HG02642 (cell line): ENCODE measurements at regions not wholly inside any gene's neighbourhood (a gene's known extent, or its start where the extent isn't known, plus 50 kb on each side); places are given as distances from the start of the nearest gene placed in this dataset.

ENCODE experiments used
- ATAC-seq: cut with Tn5 transposase; IDR thresholded peaks from one replicate; pipeline ENCODE4 v1.9.1; 2021; ENCODE audit warnings: mild to moderate bottlenecking; ENCODE audit not compliant: unreplicated experiment, poor library complexity

DNA sequence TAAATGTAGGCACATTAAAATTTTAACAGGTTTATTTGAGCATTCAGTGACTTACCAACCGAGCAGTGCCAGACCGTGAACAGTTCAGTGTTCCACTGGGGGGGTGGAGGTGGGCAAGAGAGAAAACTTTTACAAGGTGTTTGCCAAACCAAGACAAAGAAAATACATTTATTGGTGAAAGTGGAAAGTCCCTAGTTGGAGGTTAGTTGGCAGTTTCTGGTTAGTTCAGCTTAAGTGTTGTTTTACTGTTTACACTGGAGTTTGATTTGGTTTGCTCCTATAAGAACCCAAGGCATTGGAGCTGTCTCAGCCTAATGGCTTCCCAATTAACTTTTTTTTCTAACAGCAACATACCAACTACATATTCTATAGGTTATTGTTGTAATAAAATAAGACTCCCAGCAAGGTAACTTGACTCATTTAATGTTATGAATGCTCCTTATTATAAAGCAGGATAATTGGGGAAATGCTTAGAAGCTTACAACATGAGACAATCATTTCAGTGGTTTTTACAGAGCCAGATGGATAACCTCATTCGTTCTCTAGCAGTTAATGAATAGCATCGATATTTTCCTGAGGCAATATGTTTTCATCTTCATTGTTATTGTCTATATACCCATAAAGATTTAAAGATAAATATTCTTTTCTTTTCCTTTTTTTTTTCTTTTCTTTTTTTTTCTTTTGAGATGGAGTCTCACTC, 115.8 kb downstream of the ETNK1 start:
- no peak for ATAC-seq

- no peak for ATAC-seq
Observed at GRCh38 chr12:22743700-22744099, 118.7 kb downstream of the ETNK1 start.

GRCh38 chr12:22744197-22744596, 119.2 kb downstream of the ETNK1 start:
- no peak for ATAC-seq

- ATAC-seq = no peak
Observed at GRCh38 chr12:22746720-22747119, 121.7 kb downstream of the ETNK1 start.

GRCh38 chr12:22755629-22756028, 130.7 kb downstream of the ETNK1 start:
- no peak for ATAC-seq

- no peak for ATAC-seq
Observed at GRCh38 chr12:22759769-22760674, 135.1 kb downstream of the ETNK1 start.

DNA sequence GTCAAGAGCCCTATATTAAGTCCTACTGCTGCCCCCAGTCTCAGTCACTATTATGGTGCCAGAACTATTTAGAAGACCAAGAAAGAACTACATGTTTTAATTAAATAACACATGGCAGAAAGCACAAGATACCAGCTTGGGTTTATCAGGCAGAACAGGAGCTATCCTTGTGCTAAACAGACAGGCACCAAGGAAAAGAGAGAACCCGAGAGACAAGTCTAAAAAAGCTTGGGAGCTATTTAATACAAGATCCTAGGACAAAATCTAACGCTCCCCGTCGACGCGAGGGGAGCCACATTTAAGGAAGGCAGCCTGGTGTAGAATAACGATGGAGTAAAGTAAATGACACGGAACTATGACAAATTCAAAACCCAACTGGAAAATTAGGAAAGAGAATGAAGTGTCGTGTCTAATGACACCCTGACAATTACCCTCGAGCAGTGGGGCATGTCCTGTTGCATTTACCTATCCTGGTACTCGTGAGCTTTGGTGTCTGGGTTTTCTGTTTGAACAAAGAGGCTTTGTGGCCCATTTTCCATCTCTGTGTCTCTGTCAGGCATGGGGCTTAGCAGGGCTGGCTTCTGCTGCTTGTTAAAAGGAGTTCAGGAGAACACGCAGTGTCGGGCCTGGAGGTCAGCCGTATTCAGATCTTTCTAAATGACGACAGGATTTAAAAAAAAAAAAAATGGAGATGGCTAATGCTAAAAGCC, 140.6 kb downstream of the ETNK1 start:
- no peak for ATAC-seq

DNA sequence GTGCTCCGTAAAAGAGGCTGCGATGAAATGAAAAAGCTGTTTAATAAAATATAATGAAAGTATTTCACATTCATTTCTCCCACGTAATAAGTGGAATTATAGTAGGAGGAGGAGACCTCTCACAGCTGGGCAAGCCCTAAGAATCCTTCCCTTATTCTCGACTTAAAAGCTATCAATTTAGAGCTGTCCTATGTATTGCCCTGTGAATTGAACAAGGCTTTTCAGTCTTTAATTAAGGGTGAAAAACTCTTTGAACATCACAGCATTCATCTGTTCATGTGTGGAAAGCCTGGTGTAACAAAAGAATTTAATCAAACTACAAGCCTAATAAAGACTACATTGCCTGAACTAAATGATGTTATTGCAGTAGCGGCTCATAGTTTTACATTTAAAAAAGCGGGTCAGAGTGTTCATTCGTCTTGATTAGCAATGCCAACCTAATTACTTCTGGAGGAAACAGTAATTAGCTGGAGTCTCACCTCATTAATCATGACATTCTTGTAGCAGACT, 142.0 kb downstream of the ETNK1 start:
- no peak for ATAC-seq

DNA sequence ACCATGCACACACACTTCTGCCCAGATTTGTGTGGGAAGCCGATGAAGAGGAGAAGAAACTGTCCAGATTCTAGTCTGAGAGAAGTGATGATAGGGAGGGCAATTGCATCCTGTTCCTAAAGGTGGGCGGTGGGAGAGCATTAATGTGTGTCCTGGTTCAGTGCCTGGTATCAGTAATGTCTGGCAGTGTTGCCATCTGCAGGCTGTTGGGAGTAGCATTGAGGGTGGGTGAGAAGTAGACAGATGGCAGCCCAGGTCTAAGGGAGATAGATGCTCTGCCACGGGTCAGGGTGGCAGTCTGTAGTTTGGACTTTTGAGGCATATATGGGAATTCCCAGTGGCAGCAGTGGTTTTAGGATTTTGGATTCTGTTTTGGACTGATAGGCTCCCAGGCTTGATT, 156.4 kb downstream of the ETNK1 start:
- no peak for ATAC-seq

GRCh38 chr12:22787557-22787956, 162.6 kb downstream of the ETNK1 start:
- no peak for ATAC-seq

GRCh38 chr12:22788913-22789312, 163.9 kb downstream of the ETNK1 start:
- ATAC-seq = no peak

DNA sequence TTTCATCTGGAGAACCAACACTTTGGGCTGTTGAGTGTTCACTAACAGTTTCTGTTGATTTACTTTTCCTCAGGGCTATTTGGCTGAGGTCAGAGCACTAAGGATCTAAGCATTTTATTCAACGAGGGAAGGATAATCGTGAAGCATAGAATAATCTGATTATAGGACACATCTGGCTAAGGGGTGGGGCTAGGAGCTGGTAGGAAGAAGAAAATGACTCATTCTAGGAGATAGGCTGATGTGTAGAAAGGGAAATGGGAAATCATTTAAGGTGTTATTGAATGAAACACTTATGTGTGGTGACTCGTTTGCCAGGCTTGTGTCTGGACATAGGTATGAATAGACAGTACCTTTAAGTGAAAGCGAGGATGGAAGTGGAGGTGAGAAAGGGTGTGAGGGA, 167.2 kb downstream of the ETNK1 start:
- ATAC-seq = no peak

GRCh38 chr12:22794017-22794416, 169.0 kb downstream of the ETNK1 start:
- no peak for ATAC-seq

- no peak for ATAC-seq
Observed at GRCh38 chr12:22796941-22797630, 172.1 kb downstream of the ETNK1 start.

DNA sequence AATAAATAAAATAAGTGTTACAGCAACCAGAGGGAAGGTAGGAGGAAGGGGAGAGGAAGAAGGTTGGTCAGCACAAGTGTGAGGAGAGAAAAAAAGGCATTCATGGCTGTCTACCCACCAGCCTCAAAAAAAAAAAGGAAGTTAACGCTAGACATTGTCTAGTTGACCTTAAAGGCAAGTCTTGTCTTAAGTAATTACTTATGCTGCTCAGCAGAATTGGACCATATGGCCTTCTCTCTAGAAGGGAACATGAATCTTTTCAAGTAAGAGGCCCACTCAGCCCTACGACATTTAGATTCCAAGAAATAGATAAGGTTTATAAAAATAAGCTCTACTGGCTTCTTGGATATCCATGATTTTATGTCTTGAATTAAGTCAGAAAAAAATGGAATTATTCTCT, 172.7 kb downstream of the ETNK1 start:
- ATAC-seq = no peak

- ATAC-seq = no peak
Observed at GRCh38 chr12:22798116-22798515, 173.1 kb downstream of the ETNK1 start.

- no peak for ATAC-seq
Observed at GRCh38 chr12:22799503-22799902, 174.5 kb downstream of the ETNK1 start.

GRCh38 chr12:22800332-22800731, 175.4 kb downstream of the ETNK1 start:
- no peak for ATAC-seq

GRCh38 chr12:22802883-22803630, 178.1 kb downstream of the ETNK1 start:
- no peak for ATAC-seq

DNA sequence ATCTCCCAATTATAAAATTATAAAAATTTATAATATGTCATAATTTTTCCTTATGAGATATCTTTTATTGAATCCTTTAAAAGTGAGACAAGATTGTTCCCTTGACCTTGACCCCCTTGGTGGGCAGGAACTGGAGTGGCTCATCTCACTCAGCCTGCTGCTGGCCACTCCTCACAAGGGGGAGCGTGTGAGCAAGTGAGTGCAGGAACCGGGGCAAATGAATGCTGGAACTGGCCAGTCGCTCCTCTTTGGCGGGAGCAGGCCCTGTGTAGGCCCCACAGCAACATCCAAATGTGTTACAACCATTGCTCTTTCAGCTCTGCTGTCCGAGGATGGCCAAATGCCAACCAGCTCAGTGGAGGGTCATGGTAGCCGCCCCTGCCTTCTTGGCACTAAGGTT, 178.8 kb downstream of the ETNK1 start:
- no peak for ATAC-seq
